Right lobe of liver (tissue), 4 donors: ENCODE measurements at regions not wholly inside any gene's neighbourhood (a gene's known extent, or its start where the extent isn't known, plus 50 kb on each side); places are given as distances from the start of the nearest gene placed in this dataset.

Experiments
- CTCF ChIP-seq, 4 donors: fragments of 200-600 bp in 3 of 4; fragments of 450-650 bp in 1 of 4; IDR thresholded peaks; one replicate each; pipeline versions ENCODE4 v1.5.1 to v1.8.0; 2016 to 2022; ENCODE audit warnings: antibody characterized with exemption in 4 of 4, mild to moderate bottlenecking in 2 of 4
- POLR2A ChIP-seq: fragments of 450-650 bp; IDR thresholded peaks from one replicate; pipeline ENCODE4 v1.6.1; 2017; ENCODE audit warnings: antibody characterized with exemption, mild to moderate bottlenecking
- donor health status: DM: no; HTN: no; CAD: no.
- donor health status: DM: no; HTN: no; CAD: no.
- donor health status: DM: no; HTN: yes; CAD: no.

GRCh38 chr15:47955021-47955420, 165.8 kb upstream of the SLC24A5 start:
- TF ChIP-seq CTCF (IDR thresholded peaks at IDR 0.05): no peak
- TF ChIP-seq POLR2A: no peak
